DMS79 treated with DMSO at 0.1 percent for 48 hours (cell line): ENCODE measurements at regions not wholly inside any gene's neighbourhood (a gene's known extent, or its start where the extent isn't known, plus 50 kb on each side); places are given as distances from the start of the nearest gene placed in this dataset.

Experiments
- DNase-seq: peaks from one replicate; lab custom pipeline; 2025; lab: John Stamatoyannopoulos, UW

GRCh38 chr11:119490253-119491006 lies 67.5 kb upstream of the THY1 start:
- no peak for DNase-seq

DNA sequence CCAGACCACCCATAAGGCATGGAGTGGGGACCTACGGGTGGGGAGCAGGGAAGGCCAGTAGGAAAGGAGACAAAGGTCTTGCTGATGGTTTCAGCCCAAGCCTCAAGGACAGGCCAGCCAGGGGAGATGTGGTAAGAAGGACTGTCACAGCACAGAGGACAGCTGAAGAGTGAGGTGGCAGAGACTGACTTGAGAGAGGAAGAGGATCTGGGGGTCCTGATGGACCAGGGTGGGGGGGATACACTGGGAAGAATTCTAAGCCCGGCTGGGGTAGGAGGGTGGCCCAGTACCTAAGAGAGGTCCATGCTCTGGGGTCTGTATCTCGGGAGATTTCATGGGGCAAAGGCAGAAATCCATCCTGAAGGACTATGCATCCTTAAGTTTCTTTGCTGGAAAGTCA lies 66.1 kb upstream of the THY1 start:
- DNase-seq = no peak

- DNase-seq = no peak
Measured at GRCh38 chr11:119488256-119488995, 65.5 kb upstream of the THY1 start.

GRCh38 chr11:119486691-119487259 lies 63.8 kb upstream of the THY1 start:
- no peak for DNase-seq

GRCh38 chr11:119486016-119486415 lies 63.0 kb upstream of the THY1 start:
- no peak for DNase-seq

DNA sequence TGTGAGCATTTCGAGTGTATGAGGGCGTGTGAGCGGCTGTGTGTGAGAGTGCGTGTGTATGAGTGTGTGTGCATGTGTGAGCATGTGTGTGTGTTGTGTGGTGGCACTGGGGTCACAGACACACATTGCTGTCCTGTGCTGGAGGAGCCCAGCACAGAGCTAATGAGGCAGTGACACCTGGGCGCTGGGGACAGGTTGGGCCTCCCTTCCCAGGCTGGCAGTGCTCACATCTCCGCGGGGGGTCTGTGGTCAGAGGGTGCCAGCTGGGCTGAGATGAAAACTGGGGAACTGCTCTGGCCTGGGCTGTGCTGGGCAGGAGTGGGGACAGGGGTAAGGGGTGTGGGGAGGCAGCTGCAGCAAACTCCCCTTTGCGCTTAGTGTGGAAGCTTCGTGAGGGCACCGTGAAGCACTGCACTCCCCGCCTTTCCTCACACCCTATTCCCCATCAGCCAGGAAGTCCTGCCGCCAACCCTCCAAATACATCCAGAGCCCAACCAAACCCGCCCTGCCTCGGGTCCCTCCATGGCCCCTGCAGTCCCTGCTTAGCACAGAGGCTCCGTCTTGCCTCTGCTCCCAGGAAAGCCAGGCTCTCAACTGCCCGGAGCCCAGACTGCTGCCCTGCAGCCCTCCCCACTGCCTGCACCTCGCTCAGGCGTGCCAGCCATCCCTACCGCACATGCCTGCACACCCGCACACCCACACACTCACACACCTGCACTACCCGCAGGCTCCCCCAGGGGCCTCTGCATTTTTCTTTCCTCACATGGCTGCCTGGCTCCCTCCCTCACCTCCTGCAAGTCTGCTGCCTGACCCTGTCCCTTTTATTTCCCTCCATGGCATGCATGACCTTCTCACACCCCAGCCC lies 62.0 kb upstream of the THY1 start:
- no peak for DNase-seq

DNA sequence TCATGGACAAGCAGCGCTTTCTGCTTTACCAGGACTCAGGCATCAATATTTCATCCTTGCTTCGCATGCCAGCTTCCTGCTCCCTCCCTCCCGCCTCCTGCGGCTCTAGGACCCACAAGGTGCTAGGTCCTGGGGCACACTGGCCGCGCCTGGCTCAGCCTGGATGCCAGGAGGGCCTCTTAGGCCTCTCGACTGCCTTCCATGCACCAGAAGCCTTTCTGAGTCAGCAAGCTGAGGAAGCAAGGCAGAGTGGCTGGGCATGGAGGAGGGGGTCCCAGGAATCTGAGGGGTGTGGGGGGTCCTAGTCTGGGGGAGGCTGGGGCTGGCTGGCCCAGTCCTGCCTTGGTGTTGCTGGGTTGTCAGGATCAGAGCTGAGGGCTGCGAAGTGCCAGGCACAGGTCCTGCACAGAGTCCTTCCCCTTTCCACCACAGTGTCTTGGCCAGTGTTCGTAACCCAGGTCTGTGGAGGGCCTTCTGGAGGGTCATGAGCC lies 61.0 kb upstream of the THY1 start:
- no peak for DNase-seq

DNA sequence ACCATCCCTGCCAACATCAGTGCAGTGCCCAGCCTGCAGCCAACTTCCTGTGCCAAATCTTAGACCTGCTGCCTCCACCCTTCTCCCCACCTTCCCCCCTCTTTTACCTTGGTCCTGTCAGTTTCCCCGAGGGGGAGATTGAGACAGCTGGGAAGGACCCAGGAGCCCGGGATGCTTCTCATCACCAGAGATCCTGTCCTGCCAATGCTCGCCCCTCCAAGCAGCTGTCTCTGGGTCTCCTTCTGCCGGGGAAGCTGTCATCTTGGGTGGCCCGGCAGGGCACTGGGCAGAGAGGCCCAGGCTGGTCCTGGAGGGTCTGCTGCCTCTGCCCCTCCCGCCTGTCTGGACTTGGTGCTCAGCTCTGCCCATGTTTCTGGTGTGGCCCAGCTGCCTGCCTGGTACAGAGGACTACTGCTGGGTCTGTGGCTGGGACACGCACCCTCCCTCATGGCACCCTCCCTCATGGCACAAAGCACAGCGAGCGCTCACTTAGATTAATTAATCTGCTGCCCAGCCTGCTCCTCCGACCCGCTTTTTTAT lies 60.4 kb upstream of the THY1 start:
- no peak for DNase-seq

DNA sequence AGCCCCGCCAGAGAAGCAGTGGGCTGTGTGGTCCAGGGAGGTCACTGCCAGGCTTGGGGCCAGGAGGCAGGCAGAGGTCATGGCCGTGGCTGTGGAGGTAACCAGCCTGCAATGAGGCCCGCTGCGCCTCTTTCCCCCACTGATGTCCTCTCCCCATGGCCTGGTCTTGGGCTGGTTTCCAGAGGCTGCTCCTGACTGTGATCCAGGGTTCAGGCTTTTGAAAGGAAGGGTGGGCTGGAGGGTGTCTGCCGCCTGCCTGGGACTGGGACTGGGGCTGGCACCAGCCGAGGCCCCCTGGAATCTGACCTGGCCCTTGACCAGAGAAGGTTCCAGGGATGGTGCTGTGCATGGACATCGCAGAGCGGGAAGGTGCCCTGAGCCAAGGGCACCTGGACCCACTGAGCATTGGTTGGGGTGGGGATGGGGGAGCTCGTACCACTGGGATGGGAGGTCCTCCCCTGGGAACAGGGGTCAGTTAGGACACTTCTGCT lies 59.6 kb upstream of the THY1 start:
- no peak for DNase-seq

DNA sequence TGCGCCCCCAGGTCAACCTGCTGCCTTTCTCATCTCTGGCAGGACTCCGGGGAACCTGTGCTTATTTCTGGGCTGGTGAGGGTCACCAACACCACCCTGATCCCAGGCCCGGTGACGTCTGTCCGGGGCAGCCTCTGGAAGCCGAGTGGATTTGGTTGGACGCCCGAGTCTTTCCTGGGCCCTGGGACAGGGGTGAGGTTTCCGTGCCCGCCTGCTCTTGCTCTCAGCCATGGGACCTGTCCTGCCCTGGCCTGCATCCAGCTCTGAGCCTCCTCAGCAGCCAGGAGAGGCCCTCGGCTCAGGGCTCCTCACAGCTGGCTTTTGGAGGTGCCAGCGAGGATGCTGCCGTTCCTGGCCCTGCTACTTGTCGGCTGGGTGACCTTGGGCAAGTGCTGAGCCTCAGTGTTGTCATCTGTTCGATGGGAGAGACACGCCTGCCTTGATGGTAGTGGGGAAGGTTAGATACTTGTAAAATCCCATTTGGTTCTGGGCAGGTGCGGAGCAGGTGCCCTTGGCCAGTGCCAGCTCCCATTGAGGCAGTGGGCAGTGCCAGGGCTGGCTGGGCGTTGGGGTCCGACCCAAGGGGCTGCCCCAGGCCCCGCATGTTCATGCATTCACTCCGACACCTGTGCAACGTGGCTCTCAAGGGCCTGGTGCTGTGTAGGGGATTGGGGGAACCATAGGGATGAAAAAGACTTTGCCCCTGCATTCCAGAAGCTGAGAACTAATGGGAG lies 58.9 kb upstream of the THY1 start:
- DNase-seq = peak; percentile 78

- peak; percentile 94 for DNase-seq
Measured at GRCh38 chr11:119481021-119481666, 58.2 kb upstream of the THY1 start.

GRCh38 chr11:119480380-119481020 lies 57.5 kb upstream of the THY1 start:
- DNase-seq = no peak

GRCh38 chr11:119479685-119480275 lies 56.8 kb upstream of the THY1 start:
- no peak for DNase-seq

GRCh38 chr11:119478711-119479285 lies 55.8 kb upstream of the THY1 start:
- no peak for DNase-seq

DNA sequence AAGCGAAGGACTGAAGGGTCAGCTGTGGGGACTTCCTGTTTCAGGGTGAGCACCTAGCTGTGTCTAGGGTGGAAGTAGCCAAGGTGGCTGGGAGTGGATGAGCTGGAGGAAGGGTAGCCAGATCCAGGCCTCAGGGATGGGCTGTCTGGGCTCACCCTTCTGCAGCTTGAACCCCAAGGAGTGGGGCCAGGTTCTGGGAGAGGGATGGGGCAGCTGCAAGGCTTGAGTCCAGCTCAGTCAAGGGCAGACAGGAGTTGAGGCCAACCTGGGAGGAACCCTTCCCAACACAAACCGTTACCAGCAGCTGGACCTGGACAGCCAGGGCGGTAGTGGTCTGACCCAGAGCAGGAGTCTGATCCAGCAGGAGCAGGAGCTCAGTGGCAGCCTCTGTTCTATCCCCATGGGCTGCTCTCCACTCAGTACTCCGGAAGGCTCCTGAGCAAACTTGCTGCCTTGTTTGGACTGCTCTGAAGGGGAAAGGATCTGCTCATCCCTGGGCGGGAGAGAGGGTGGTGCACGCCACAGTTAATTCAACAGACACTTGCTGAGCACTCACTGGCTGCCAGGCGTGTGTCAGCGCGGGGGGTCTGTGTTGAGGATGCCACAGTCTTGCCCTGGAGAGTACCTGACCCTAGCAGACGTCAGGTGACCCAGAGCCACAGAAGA lies 53.8 kb upstream of the THY1 start:
- DNase-seq = no peak

DNA sequence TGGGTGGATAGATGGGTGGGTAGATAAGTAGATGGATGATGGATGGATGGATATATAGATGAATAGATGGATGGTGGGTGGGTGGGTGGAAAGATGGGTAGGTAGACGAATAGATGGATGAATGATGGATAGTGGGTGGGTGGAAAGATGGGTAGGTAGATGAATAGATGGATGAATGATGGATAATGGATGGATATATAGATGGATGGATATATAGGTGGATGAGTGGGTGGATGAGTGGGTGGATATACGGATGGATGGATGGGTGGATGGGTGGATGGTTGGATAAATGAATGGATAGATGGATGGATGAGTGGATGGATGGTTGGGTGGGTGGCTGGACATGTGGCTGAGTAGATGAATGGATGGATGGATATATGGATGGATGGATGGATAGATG lies 53.1 kb upstream of the THY1 start:
- DNase-seq = no peak

DNA sequence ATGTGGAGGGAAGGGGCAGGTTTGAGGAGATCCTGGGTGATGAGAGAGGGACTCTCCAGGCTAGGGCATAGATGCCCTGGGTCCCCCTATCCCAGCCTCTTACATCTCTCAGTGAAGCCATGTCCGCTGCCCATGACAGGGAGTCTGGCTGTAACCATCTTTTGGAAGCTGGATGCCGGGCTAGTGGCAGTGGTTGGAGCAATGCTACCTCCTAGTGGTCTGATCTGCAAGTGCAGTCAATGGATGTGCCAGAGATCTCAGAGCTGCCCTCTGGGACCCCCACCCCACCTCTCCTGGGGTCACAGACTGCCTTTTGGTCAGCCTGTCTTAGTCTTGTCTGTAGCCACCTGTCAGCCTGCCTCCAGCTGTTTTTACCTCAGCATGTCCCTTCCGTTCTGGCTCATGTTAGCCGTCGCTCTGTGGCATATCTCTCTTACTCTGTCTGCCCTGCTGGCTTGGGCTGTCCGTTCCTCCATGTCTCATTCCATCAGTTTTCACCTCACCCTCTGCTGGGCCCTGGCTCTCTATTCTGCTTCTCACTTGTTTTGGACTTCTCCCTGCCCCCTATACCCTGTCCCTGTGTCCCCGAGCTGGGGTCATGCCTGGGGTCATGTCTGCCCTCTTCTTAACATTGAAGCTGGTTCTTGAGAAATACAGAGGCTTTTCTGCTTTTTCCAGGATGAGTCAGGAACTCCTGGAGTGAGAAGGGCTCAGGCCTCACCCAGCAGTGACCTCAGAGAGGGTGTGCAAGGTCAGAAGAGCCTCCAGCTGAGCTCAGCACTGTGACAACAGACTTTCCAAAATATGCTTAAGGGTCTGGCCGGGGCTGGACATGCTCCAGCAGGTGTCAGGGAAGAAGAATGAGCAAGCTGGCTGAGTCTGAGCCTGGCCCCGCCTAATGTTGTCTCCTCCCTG lies 52.0 kb upstream of the THY1 start:
- DNase-seq = peak; percentile 74
